GM18868 (cell line): ENCODE measurements at regions not wholly inside any gene's neighbourhood (a gene's known extent, or its start where the extent isn't known, plus 50 kb on each side); places are given as distances from the start of the nearest gene placed in this dataset.

Experiments used
- ATAC-seq: cut with Tn5 transposase; IDR thresholded peaks from one replicate; pipeline ENCODE4 v1.9.1; 2021; ENCODE audit warnings: mild to moderate bottlenecking, moderate library complexity; ENCODE audit not compliant: unreplicated experiment

GRCh38 chr15:46207341-46207740 is 572.5 kb downstream of the SQOR start:
- no peak for ATAC-seq

- ATAC-seq: no peak
Measured at GRCh38 chr15:46213551-46213950, 578.7 kb downstream of the SQOR start.

GRCh38 chr15:46222826-46223225 is 588.0 kb downstream of the SQOR start:
- no peak for ATAC-seq

- no peak for ATAC-seq
Measured at GRCh38 chr15:46229263-46229662, 594.4 kb downstream of the SQOR start.

GRCh38 chr15:46231786-46232185 is 597.0 kb downstream of the SQOR start:
- no peak for ATAC-seq

GRCh38 chr15:46232471-46232870 is 597.6 kb downstream of the SQOR start:
- no peak for ATAC-seq

GRCh38 chr15:46242935-46243334 is 608.1 kb downstream of the SQOR start:
- ATAC-seq: no peak

- ATAC-seq: no peak
Measured at GRCh38 chr15:46251903-46252302, 617.1 kb downstream of the SQOR start.

GRCh38 chr15:46258056-46258455 is 623.2 kb downstream of the SQOR start:
- ATAC-seq: no peak

GRCh38 chr15:46260937-46261336 is 626.1 kb downstream of the SQOR start:
- no peak for ATAC-seq

GRCh38 chr15:46265664-46266347 is 631.0 kb downstream of the SQOR start:
- ATAC-seq: no peak

- ATAC-seq: no peak
Measured at GRCh38 chr15:46266661-46267060, 631.8 kb downstream of the SQOR start.

GRCh38 chr15:46270481-46271147 is 635.8 kb downstream of the SQOR start:
- ATAC-seq: no peak

GRCh38 chr15:46275701-46276100 is 640.9 kb downstream of the SQOR start:
- ATAC-seq: no peak

- ATAC-seq: no peak
Measured at GRCh38 chr15:46277451-46277850, 642.6 kb downstream of the SQOR start.

GRCh38 chr15:46278062-46278461 is 643.2 kb downstream of the SQOR start:
- no peak for ATAC-seq

- ATAC-seq: no peak
Measured at GRCh38 chr15:46278486-46279090, 643.8 kb downstream of the SQOR start.

- no peak for ATAC-seq
Measured at GRCh38 chr15:46280762-46281542, 646.1 kb downstream of the SQOR start.

- ATAC-seq: no peak
Measured at GRCh38 chr15:46293550-46293949, 658.7 kb downstream of the SQOR start.

- ATAC-seq: no peak
Measured at GRCh38 chr15:46296002-46296401, 661.2 kb downstream of the SQOR start.

GRCh38 chr15:46296797-46297196 is 662.0 kb downstream of the SQOR start:
- ATAC-seq: no peak
